ES-I3 (cell line): ENCODE measurements at regions not wholly inside any gene's neighbourhood (a gene's known extent, or its start where the extent isn't known, plus 50 kb on each side); places are given as distances from the start of the nearest gene placed in this dataset.

Source experiments
- H3K36me3 ChIP-seq: 2 replicates; pipeline ENCODE4 v1.6.1; 2013; ENCODE audit warnings: mild to moderate bottlenecking, low read length, control low read depth, moderate library complexity; ENCODE audit not compliant: insufficient read depth
- H3K4me1 ChIP-seq: 2 replicates; pipeline ENCODE4 v1.6.1; 2013; ENCODE audit warnings: mild to moderate bottlenecking, control low read depth, low read length; ENCODE audit not compliant: insufficient read depth
- H3K9ac ChIP-seq: 2 replicates; pipeline ENCODE4 v1.6.1; 2013; ENCODE audit warnings: low read depth, mild to moderate bottlenecking, low read length, moderate library complexity
- H3K9me3 ChIP-seq: 2 replicates; pipeline ENCODE4 v1.6.1; 2013; ENCODE audit warnings: mild to moderate bottlenecking, low read length, moderate library complexity; ENCODE audit not compliant: control insufficient read depth, insufficient read depth

- no peaks in the 10 kb centered on the region for H3K4me1 ChIP-seq
- no peaks in the 10 kb centered on the region for H3K9me3 ChIP-seq
- H3K9ac ChIP-seq = no peak overlapping the region
- no peaks in the 10 kb centered on the region for H3K36me3 ChIP-seq
Observed at GRCh38 chr2:224166654-224167053, 127.6 kb upstream of the SERPINE2 start.

GRCh38 chr2:224165901-224166319 is 126.8 kb upstream of the SERPINE2 start:
- Histone ChIP-seq H3K9ac (no peak overlapping the region), H3K4me1 (no peaks in the 10 kb centered on the region), H3K36me3 (no peaks in the 10 kb centered on the region), H3K9me3 (no peaks in the 10 kb centered on the region)

DNA sequence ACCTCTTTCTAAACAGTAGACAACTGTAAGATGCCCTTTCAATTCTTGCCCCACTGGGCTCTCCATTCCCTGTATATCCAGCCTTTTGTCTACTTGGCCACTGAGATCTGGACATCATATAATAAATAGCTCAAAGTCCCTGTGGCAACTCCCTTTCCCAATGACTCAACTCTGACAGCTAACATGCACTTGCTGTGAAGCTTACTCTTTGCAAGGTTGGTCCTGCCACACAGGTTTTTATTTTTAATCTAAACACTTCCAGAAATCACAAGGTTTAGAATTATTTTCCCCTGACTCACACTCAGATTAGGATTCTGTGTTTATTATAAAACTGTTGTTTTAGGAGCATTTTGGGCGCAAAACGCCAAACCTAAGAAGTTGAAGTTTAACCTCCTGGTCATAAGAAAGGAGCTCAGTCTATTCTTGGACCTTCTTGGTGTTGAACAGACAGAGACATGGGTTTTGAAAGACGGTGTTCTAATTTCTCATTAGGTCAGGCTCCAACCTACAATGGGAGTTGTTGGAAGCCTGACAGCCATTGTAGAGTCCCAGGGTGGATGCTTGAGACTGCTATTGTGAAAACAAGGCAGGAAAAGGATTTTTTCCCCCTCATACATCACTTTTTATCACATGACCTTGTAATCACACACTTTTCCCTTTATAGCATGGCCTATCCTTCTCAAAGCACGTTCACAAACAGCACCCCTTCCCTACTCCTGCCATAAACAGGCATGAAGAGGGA is 124.7 kb upstream of the SERPINE2 start:
- Histone ChIP-seq H3K36me3 (no peaks in the 10 kb centered on the region), H3K9ac (no peak overlapping the region), H3K9me3 (no peaks in the 10 kb centered on the region), H3K4me1 (no peaks in the 10 kb centered on the region)

GRCh38 chr2:224162122-224162521 is 123.0 kb upstream of the SERPINE2 start:
- Histone ChIP-seq H3K9me3 (no peaks in the 10 kb centered on the region), H3K4me1 (no peaks in the 10 kb centered on the region), H3K9ac (no peak overlapping the region), H3K36me3 (no peaks in the 10 kb centered on the region)

DNA sequence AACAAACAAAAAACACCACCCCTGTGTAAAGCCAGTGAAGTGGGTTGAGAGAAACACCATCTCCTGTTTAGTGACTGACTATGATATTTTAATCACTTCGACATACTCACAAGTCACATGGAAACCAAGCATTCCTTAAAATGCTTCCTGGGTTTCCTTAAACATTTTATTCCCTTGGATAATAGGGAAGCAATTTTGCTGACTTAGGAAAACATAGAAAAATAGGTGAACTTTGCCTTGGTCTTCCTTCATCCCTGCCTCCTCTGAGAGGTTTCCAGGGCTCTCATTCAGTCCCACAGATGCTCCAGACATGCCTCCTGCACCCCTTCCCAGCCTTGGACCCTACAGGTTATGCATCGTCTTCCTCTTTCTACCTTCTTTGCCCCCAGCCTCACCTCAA is 122.6 kb upstream of the SERPINE2 start:
- Histone ChIP-seq H3K4me1 (no peaks in the 10 kb centered on the region), H3K9ac (no peak overlapping the region), H3K36me3 (no peaks in the 10 kb centered on the region), H3K9me3 (no peaks in the 10 kb centered on the region)

- H3K4me1 ChIP-seq = no peaks in the 10 kb centered on the region
- no peaks in the 10 kb centered on the region for H3K9me3 ChIP-seq
- no peak overlapping the region for H3K9ac ChIP-seq
- H3K36me3 ChIP-seq = no peaks in the 10 kb centered on the region
Observed at GRCh38 chr2:224160917-224161316, 121.8 kb upstream of the SERPINE2 start.

DNA sequence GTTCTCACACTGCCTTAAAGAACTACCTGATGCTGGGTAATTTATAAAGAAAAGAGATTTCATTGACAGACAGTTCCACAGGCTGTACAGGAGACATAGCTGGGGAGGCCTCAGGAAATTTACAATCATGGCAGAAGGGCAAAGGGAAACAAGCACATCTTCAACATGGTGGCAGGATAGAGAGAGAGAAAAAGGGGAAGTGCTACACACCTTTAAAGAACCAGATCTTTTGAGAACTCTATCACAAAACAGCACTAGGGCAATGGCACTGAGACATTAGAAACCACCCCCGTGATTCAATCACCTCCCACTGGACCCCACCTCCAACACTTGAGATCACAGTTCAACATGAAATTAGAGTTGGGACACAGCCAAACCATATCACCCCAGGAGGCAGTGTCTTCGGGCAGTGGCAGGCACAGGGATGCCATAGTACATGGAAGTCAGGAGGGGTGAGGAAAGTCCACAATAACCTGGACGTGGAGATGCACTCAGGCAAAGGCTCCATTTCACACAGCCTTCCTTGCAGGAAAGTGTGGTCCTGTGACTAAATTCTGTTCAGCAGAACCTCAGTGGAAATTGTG is 120.4 kb upstream of the SERPINE2 start:
- no peaks in the 10 kb centered on the region for H3K9me3 ChIP-seq
- H3K36me3 ChIP-seq = no peaks in the 10 kb centered on the region
- H3K4me1 ChIP-seq = no peaks in the 10 kb centered on the region
- no peak overlapping the region for H3K9ac ChIP-seq

GRCh38 chr2:224158831-224159230 is 119.7 kb upstream of the SERPINE2 start:
- Histone ChIP-seq H3K9ac (no peak overlapping the region), H3K9me3 (no peaks in the 10 kb centered on the region), H3K4me1 (no peaks in the 10 kb centered on the region), H3K36me3 (no peaks in the 10 kb centered on the region)

- Histone ChIP-seq H3K9me3 (no peaks in the 10 kb centered on the region), H3K36me3 (no peaks in the 10 kb centered on the region), H3K9ac (no peak overlapping the region), H3K4me1 (no peaks in the 10 kb centered on the region)
Observed at GRCh38 chr2:224158061-224158460, 119.0 kb upstream of the SERPINE2 start.

GRCh38 chr2:224157655-224158054 is 118.6 kb upstream of the SERPINE2 start:
- Histone ChIP-seq H3K4me1 (no peaks in the 10 kb centered on the region), H3K9me3 (no peaks in the 10 kb centered on the region), H3K36me3 (no peaks in the 10 kb centered on the region), H3K9ac (no peak overlapping the region)

DNA sequence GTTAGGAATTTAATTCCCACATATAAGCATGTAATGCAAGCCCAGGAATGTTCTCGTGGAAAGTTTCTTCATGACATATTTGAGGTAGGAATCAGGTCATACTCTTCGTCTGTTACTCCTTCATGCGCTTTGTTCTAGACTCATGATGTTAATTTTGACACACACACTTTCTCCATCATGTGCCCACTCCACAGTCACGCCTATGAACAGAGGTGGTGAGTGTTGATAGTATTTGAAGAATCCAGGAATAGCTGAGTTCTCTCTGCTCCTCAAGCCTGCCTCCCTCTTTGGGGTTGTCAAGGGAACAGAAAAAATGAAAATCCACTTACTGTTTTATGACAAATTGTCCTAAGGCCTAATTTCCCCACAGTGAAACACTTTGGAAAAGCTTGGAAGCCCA is 117.3 kb upstream of the SERPINE2 start:
- H3K9ac ChIP-seq = no peak overlapping the region
- no peaks in the 10 kb centered on the region for H3K4me1 ChIP-seq
- H3K36me3 ChIP-seq = no peaks in the 10 kb centered on the region
- H3K9me3 ChIP-seq = no peaks in the 10 kb centered on the region

GRCh38 chr2:224155896-224156295 is 116.8 kb upstream of the SERPINE2 start:
- Histone ChIP-seq H3K4me1 (no peaks in the 10 kb centered on the region), H3K36me3 (no peaks in the 10 kb centered on the region)

GRCh38 chr2:224155371-224155770 is 116.3 kb upstream of the SERPINE2 start:
- H3K9me3 ChIP-seq = no peaks in the 10 kb centered on the region
- H3K4me1 ChIP-seq = no peaks in the 10 kb centered on the region
- no peaks in the 10 kb centered on the region for H3K36me3 ChIP-seq
- no peak overlapping the region for H3K9ac ChIP-seq

More at GRCh38 chr2:224155896-224156295, 116.8 kb upstream of the SERPINE2 start:
- H3K9me3 ChIP-seq = no peaks in the 10 kb centered on the region
- no peak overlapping the region for H3K9ac ChIP-seq

DNA sequence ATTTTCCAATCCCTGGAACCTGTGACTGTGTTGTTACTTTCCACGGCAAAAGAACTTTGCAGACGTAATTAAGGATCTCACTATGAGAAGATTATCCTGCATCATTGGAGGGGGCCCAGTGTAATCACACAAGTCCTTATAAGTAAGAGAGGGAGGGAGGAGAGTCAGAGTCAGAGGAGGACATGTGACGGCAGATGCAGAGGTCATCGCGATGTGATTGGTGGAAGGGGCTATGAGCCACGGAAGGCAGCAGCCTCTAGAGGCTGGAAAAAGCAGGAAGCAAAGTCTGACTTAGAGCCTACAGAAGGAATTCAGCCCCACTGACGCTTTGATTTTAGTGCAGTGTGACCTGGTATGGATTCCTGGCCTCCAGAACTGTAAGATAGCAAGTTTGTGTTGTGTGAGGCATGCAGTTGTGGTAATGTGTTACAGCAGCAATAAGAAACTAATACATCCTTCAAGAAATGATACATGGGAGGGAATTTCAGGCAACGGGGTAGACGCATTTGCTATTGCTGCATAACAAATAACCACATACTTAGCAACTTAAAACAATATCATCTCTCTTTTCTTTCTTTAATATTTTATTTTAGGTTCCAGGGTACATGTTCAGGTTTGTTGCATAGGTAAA is 112.7 kb upstream of the SERPINE2 start:
- no peaks in the 10 kb centered on the region for H3K4me1 ChIP-seq
- no peaks in the 10 kb centered on the region for H3K9me3 ChIP-seq
- H3K9ac ChIP-seq = no peak overlapping the region
- no peaks in the 10 kb centered on the region for H3K36me3 ChIP-seq

DNA sequence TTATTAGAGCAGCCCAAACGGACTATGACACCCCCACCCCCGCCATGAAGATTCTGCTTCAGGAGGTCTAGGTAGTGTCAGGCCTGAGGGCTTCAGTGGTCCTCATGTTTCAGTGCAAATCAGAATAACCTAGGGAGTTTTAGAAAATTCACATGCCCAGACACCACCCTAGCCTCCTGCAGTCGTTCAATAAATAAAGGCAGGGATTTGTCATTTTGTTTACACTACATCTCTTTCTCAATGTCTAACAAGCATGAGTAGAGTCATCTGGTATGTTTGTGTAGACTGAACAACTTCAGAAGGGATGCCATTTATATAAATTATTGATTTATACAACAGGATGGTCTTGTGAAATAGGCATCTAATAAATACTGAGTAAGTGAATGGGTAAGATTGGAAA is 112.1 kb upstream of the SERPINE2 start:
- Histone ChIP-seq H3K4me1 (no peaks in the 10 kb centered on the region), H3K9ac (no peak overlapping the region), H3K36me3 (no peaks in the 10 kb centered on the region), H3K9me3 (no peaks in the 10 kb centered on the region)
